B cell (primary cell): ENCODE measurements at regions not wholly inside any gene's neighbourhood (a gene's known extent, or its start where the extent isn't known, plus 50 kb on each side); places are given as distances from the start of the nearest gene placed in this dataset.

Experiments
- CTCF ChIP-seq: fragments of 200-600 bp; IDR thresholded peaks from one replicate; pipeline ENCODE4 v1.8.0; 2022; ENCODE audit warnings: antibody characterized with exemption, mild to moderate bottlenecking
- EZH2 ChIP-seq: IDR thresholded peaks from 2 replicates; pipeline ENCODE4 v1.6.1; 2012; ENCODE audit warnings: borderline replicate concordance, low read depth, mild to moderate bottlenecking, moderate library complexity, low read length; ENCODE audit not compliant: insufficient read depth, poor library complexity, severe bottlenecking

DNA sequence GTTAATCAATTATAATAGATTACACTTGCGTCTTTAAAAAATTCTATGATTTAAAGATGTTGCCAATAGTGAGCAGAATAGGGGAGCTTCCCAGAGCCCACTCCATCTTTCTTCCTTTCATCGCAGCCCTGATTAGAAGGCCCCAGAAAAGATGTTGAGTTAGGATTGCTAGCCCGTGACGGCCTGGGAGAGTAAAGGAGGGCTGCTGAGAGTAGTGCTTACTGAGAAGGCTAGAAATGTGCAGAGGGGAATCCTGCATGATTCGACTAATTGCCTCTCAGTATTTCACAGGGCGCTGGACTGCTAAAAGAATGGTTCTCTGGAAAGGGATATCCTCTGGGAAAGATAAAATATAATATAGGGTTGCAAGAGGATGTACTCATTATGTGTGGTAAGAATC, 160.5 kb downstream of the C11orf87 start:
- TF ChIP-seq CTCF (no peak), EZH2 (no peak)
